ENCODE measurements at regions not wholly inside any gene's neighbourhood (a gene's known extent, or its start where the extent isn't known, plus 50 kb on each side); places are given as distances from the start of the nearest gene placed in this dataset.

GRCh38 chr6:91572878-91573277 lies 986.0 kb upstream of the MAP3K7 start:
- H3K4me3 ChIP-seq (ENCODE audit: low read depth, low read length): no peak overlapping the region
- DNase-seq (ENCODE audit: low read depth): no peak
- TF ChIP-seq CTCF (IDR thresholded peaks at IDR 0.05; ENCODE audit: control insufficient read depth, extremely low read depth, insufficient read depth): no peak

GRCh38 chr6:91569071-91569470 lies 982.2 kb upstream of the MAP3K7 start:
- TF ChIP-seq CTCF (IDR thresholded peaks at IDR 0.05; ENCODE audit: control insufficient read depth, extremely low read depth, insufficient read depth): no peak
- no peak overlapping the region for H3K4me3 ChIP-seq (ENCODE audit: low read depth, low read length)
- no peak for DNase-seq (ENCODE audit: low read depth)

- H3K4me3 ChIP-seq (ENCODE audit: low read depth, low read length): no peak overlapping the region
- TF ChIP-seq CTCF (IDR thresholded peaks at IDR 0.05; ENCODE audit: control insufficient read depth, extremely low read depth, insufficient read depth): no peak
- no peak for DNase-seq (ENCODE audit: low read depth)
These were observed 979.6 kb upstream of the MAP3K7 start for GRCh38 chr6:91566467-91566866.

GRCh38 chr6:91565207-91565606 lies 978.3 kb upstream of the MAP3K7 start:
- no peak for DNase-seq (ENCODE audit: low read depth)
- TF ChIP-seq CTCF (IDR thresholded peaks at IDR 0.05; ENCODE audit: control insufficient read depth, extremely low read depth, insufficient read depth): no peak
- no peak overlapping the region for H3K4me3 ChIP-seq (ENCODE audit: low read depth, low read length)

GRCh38 chr6:91562955-91563354 lies 976.1 kb upstream of the MAP3K7 start:
- no peak for TF ChIP-seq CTCF (IDR thresholded peaks at IDR 0.05; ENCODE audit: control insufficient read depth, extremely low read depth, insufficient read depth)
- no peak overlapping the region for H3K4me3 ChIP-seq (ENCODE audit: low read depth, low read length)
- no peak for DNase-seq (ENCODE audit: low read depth)

- no peak for TF ChIP-seq CTCF (IDR thresholded peaks at IDR 0.05; ENCODE audit: control insufficient read depth, extremely low read depth, insufficient read depth)
These were observed 973.5 kb upstream of the MAP3K7 start for GRCh38 chr6:91560409-91560808.

GRCh38 chr6:91540902-91541301 lies 954.0 kb upstream of the MAP3K7 start:
- no peak for TF ChIP-seq CTCF (IDR thresholded peaks at IDR 0.05; ENCODE audit: control insufficient read depth, extremely low read depth, insufficient read depth)
- H3K4me3 ChIP-seq (ENCODE audit: low read depth, low read length): no peak overlapping the region
- no peak for DNase-seq (ENCODE audit: low read depth)

More at GRCh38 chr6:91560409-91560808, 973.5 kb upstream of the MAP3K7 start:
- no peak overlapping the region for H3K4me3 ChIP-seq (ENCODE audit: low read depth, low read length)
- no peak for DNase-seq (ENCODE audit: low read depth)
